IPS-NIHi11 (cell line): ENCODE measurements at regions not wholly inside any gene's neighbourhood (a gene's known extent, or its start where the extent isn't known, plus 50 kb on each side); places are given as distances from the start of the nearest gene placed in this dataset.

ENCODE experiments used
- DNase-seq: peaks from one replicate; pipeline ENCODE4 v3.0.0; 2012; ENCODE audit warnings: mixed read lengths, low spot score

DNA sequence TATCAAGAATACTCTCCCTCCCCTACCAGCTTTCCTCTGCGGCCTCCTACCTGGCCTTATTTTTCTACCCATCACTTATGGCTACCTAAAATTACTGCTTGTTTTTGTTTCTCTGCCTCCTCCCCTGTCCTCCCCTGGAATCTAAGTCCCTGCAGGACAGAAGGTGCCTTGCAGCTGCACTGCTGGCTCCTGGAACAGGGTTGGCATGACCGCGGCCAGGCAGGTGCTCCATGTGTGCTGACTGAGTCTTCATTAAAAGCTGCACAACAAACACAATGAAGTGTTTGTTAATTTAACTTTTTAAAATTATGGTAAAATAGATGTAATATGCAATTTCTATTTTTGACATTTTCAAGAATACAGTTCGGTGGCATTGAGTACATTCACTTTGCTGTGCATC, 171.9 kb upstream of the FHL2 start:
- DNase-seq, result no peak

DNA sequence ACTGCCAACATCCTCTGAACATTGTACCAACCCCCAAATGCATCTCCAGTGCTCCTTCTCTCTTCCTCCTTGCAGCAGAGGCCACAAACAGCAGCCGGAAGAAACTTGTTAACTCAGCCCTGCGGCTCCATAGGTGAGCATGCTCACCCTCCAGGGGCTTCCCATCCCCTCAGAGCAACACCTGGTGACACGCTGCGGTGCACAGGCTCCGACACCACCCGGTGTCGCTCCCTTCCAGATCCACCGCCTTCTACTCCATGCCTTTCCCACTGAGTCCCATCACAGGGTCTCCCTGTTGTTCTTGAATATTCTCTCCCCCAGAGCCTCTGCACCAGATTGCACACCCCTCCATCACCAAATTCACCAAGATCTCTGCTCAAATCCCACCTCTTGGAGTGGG, 171.5 kb upstream of the FHL2 start:
- DNase-seq, result no peak

DNA sequence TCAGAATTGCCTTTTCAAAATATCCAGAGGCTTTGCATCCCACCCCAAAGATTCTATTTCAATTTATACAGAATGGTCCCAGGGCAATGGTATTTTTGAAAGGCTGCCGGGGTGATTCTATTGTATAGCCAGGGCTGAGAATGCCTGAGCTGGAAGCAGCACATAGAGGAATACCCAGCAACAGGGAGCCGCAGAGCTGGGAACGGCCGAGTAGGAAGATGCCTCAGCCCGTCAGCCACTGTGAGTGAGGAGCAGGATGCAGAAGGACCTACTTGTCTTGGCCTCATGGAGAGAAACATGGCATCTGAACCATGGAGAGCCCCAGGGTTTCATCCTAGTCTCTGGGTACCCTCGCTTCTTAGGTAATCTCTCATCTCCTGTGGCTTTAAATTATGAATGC, 170.8 kb upstream of the FHL2 start:
- no peak for DNase-seq

DNA sequence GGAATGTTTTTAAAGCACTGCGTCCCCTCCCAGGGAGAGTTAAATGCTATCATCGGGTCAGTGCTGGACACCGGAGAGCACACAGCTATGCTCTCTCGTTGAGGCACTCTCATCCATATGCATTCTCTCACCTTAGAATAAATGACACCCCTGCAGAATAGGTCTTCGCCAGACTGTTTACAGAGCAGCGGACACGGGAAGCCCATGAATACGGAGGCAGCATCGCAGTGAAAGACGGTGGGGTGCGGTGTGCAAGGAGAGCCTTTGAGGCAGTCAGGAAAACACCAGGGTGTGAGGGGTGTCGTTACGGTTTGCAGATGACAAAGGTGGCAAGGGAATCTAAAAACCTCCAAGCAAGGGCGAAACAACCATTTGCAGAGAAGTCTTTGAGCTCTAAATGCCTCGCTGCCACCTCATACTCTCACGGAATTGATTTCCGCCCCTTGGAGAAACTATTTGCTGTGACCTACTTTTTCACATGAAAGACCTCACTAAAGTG, 169.2 kb upstream of the FHL2 start:
- DNase-seq, result no peak

DNA sequence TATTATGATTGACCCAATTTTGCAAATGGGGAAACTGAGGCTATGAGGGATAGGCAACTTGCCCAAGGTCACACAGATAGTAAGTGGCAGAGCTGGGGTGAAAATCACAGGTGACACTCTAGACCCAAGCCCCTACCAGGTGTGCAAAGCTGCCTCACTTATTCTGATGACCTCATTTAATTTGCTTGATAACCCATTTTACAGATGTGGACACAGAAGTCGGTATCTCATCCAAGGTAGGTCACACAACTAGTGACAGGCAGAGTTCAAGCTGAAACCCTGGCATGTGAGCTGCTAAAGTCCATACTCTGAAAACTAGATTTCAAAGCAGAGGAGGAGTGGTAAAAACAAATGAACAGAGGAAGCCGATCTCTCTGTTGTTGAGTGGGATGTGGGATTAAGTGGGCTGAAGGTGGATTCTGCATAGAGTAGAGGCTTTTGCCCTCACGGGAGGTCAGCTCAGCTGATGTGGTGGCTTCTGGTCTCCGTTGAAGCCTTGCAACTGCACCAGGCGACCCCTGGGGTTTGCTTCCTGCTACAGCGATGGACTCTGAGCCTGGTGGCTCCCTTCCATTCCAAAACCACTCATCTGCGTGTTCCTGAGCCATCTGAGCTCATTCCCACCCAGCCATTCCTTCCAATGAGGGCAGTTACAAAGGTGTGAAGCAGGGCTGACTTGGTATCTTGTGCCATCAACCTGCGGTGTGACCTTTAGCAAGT, 164.3 kb upstream of the FHL2 start:
- DNase-seq, result no peak

DNA sequence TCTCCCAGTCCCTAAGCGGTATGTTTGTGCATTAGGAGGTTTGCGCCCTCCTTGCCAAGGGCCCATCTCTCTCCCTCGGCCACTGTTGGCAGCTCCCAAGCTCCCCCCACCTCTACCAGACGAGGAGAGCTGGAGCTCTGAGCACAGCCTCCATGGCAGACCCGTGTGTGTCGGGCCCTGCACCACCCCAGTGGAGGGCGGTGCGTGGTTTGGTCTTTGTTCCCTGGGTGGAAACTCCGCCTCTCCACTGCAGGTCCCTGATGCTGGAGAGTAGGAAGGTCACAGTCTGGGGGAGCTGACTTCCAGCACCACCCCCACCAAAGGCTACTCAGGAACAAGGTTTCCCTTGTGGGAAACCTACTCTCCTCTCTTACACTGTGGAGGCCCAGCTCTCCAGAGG, 162.6 kb upstream of the FHL2 start:
- DNase-seq, result no peak

DNA sequence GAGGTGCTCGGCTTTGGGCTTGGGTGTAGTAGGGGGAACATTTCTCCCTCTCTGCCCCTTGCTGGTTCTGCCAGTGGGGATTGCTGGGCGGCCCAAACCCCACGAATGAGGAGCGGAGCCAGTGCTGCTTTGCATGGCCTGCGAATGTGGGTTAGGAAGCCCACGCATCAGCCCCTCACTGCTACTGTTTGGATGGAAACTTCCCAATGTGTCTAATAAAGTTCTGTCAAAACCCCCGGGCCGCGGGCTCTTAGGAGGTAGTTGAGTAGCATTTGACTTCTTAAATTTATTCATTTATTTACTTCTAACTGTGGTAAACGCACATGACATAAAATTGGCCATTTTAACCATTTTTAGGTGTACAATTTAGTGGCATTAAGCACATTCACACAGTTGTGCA, 161.3 kb upstream of the FHL2 start:
- DNase-seq, result no peak

DNA sequence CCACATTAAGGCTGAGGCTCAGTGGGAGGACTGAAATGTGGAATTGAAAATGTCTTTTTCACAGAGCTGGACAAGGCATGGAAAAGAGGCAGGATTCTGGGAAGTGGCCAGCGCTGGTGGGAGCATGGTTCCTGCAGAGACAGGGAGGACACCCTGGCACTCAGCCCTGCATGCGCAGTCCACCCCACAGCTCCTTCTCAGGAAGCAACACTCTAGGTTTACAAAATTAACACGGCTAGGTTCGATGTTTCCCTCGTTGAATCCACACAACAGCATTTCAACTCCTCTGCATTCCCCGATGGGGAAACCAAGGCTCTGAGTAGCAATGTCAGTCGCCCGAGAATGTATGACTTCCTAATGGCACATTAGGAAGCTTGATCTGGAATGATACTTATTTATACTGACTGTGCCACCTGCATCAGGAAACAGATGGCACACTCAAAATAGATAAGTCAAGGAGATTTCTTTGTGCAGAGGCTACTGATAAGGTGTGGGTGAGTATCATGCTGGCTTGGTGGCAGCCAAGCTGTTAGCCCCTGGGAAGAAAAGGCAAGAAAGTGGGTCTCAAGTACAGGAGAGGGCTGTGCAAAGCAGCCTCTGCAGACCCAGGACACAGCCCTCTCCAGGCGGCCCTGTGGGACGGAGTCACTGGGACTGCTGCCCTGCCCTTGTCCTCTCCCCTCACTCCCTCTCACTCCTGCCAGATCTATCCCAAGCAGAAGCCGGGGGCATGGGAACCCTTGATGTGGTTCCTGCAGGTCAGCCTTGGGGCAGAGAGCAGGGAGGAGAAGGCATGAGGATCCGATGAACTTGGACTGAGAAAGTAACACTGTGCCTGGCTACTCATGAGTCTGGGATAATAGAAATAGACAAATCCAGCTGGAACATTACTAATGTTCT, 158.4 kb upstream of the FHL2 start:
- DNase-seq, result no peak

DNA sequence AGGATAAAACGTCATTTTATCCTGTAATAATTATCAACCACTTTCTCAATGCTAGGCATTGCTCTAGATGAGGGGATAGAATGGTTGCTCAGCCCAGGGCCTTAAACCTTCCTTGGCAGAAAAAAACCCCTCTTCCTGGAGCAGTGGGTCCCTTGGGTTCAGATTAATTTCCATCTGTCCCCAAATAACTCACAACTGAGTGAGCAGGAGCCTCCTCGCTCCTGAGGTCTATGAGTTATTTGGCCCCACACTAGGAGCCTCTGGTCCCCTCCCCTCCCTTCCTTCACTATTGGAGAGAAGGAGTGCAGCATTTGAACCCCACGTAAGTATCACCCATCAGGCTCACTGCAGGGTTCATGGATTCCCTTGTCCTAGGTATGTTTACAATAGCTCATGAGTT, 157.5 kb upstream of the FHL2 start:
- no peak for DNase-seq

DNA sequence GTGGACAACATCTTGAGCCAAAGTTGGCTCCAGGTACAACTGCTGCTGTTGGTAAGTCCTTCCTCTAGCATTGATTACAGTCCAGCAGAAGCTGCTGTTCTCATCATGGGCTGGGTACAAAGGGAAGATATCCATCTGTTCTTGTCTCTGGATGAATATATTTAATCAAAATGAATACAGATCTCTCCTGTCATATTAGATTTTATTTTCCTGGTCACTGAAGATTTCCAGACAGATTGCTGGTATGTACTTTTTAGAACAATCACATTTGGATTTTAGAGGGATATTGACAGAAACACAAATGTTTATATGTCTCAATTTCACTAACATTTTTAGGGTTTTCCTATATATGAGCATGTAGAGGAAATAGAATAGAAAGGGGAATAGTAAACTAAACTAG, 155.4 kb upstream of the FHL2 start:
- no peak for DNase-seq

DNA sequence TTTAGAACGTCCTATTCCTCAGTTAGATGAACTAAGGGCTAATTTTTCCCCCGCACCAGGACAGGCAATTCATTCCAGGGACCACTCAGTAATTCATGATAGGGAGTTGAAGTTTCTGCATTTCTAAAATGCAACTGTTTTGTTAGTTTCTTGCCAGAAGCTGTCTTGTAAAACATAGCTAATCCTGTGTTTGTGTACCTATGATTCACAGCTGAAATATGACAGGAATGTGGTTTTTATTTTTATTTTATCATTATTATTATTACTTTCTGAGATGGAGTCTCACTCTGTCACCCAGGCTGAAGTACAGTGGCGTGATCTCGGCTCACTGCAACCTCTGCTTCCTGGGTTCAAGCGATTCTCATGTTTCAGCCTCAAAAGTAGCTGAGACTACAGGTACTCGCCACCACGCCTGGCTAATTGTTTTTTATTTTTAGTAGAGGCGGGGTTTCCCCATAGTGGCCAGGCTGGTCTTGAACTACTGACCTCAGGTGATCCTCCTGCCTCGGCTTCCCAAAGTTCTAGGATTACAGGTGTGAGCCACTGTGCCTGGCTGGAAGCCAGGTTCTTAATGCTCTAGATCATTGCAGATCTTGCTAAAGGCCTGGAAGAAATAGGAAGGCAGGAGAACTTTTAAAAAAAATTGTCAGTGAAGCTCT, 154.8 kb upstream of the FHL2 start:
- no peak for DNase-seq

DNA sequence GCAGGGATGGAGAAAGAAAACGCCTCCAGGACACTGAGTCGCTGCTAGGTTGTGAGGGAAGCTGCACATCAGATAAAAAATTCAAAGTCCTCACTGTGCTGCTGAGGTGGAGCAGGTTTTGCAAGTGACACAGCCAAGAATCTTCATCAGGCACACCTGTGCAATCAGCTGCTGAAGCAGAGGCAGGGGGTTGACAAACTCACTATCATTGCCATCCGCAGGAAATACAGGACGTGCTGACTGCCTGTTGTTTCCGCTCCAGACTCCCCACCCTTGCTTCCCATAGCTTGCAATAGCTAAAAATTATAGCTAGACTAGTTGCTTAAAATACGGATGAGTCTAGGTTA, 147.8 kb upstream of the FHL2 start:
- DNase-seq, result no peak

DNA sequence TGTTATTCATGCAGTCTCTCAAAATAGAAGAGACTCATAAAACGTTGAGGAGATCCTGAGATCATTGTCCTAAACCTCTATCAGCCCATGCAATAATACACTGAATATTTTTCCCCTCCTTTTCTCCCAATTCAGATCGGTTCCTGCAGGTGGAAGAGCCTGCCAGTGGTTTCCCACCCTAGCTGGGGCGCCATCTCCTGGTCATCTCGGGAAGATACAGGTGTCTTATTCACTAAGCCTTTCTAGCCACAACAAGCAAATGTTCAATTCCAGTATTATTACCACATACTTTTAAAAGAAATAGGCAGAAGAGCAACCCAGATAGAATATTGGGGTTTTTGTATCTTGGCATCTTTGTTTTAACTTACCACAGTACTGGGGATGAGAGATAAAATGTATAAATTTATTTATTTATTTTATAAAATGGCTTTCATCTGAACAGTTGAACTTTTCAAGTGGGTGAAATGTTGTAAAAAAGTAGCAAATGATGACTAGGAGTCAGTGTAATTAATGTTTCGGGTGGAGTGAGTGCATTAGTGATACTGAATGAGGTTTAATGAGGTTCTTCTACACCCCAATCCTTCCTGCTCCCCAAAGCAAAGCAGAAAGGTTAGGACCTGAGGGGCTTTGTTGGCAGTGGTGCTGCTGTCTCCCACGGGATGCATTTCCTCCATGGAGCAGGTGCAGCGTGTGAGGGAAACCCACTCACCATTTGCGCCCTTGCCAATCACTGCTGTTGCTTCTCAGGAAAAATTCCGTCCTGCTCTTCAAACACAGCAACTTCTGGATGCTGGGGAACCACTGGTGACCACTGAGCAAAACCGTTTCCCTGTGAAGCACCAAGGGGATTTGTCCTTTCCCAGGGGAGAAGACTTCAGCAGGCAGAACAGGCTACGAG, 147.1 kb upstream of the FHL2 start:
- peak; percentile 84 for DNase-seq

DNA sequence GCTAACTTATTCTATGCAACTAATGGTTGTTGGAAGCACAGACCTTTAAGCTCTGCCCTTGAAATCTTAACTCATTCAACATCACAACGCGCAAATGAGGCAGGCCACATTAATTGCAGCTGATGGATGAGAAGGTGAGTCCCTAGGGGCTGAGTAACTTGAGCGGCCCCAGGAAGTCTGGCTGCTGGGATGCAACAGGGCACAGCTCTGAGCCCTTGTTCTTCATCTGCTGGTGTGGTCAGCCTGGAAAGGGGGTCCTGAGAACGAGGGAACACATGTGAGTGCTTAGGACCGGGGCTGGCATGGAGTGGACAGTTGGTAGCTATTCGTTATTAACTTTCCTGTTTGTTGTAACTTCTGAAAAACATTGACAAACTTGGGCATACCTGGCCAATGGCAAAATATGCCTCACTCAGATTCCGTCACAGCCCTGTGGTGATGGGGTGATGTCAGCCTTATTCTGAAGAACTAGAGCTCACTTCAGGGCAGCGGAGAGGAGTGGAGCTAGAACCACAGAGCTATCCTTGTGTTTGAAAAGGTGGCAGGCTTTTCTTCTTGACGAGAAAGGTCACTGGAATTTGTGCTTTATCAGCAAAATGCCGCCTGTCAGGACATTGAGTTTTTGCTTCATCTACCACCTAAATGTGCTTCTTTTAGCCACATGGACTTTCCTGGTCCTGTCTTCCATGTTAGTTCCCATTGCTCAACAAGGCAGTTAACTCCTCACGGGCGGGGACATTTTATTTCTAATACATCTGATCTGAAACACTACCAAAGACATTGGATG, 145.9 kb upstream of the FHL2 start:
- DNase-seq, result no peak

DNA sequence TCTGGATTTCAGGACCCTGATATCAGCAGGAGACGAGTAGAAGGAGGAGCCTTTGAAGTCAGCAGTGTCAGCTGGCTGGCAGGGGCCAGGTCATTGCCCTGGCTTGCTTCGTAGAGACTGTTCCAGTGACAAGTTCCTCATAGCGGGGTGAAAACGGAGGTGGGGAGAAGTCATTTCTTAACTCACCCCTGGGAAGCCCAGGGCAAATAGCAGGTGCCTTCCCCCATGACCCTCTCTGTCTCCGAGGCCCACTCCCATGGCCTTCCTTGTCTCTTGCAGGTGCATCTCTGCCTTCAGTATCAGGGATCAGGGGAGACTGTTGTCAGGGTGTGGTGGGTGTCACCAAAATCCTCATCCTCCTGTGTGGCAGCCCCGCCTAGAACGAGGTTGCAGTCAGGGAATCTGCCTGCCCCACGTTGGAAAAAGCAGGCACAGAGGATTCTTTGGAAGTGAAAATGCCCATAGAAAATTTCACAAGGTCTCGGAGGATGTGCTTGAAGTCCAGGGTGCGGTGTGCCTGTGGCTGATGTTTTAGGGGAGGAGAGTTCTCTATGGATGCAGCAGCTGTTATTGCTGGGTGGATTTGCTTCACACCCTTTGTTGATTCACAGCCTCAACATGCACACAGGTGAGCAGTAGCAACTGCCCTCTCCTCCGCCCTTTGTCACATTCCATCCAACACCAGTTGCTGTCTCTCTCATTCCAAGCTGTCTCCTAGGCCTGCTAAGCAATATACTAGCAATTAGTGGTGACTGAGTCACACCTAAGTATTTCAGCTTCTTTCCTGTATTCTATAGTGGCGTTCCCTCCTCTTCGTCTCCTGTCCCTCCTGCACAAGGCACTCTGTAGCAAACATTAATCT, 142.6 kb upstream of the FHL2 start:
- no peak for DNase-seq

DNA sequence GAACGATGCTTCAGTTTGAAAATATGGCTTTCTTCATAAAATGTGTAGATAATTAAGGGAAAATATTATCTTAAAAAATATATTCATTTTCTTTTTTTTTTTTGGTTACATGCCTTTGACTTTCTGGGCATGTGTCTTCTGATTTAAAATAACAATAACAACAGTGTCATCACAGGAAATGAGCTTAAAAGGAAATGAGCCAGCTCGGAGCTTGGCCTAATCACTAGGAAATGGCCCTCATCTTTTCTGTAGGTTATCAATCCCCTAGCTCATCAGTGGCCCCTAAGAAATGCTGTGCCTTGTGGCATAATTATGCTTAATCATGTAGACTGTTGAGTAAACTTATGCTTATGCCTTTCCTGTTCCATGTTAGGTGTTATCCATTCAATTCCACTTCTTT, 141.8 kb upstream of the FHL2 start:
- no peak for DNase-seq

DNA sequence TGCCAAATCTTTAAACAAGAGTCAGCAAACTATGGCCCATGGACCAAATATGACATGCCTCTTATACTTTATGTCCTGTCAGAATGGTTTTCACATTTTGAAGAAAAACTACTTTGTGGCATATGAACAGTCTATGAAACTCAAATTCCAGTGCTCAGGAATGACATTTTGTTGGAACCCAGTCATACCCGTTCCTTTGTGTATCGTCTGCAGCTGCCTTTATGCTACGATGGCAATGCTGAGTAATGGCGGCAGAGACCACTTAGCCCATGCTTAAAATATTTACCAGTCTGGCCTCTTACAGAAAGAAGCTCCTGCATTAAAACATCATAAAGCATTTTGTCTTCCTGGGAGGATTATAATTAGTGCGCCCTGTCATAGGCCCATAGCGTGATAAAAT, 140.5 kb upstream of the FHL2 start:
- DNase-seq, result no peak

DNA sequence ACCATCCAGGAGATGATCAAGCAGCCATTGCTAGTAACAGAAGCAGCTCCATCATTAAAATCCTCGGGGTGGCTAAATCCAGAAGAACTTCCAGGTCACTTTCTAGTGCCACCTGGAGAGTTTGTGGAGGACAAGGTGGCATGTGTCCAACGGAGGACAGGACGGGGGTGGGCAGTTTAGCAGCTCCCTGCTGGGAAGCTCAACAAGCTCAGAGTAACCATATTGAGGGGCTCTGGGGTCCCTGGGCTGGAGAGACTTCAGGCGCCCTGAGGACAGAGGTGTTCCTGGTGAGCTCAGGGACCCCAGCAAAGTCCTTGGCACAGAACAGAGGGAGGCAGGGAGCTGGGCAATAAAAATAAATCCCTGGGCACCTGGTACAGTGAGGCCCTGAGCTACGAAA, 140.0 kb upstream of the FHL2 start:
- no peak for DNase-seq

DNA sequence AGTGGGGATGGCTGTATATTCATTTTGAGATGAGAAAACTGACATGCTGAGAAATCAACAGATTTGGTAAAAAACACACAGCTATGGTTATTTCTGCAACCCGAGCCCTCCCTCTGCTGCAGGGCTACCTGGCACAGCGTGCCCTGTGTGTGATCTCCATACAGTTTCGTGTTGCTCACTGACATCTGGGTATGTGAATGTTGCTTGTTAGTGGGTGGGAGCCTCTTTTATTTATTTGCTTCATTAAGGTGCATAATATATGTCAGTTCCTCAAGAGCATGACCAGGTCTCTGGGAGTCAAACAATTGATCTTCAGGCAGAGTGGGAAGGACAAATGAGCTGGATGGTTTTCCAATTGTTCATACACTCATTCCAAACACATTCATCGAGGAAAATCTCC, 139.1 kb upstream of the FHL2 start:
- DNase-seq, result no peak

DNA sequence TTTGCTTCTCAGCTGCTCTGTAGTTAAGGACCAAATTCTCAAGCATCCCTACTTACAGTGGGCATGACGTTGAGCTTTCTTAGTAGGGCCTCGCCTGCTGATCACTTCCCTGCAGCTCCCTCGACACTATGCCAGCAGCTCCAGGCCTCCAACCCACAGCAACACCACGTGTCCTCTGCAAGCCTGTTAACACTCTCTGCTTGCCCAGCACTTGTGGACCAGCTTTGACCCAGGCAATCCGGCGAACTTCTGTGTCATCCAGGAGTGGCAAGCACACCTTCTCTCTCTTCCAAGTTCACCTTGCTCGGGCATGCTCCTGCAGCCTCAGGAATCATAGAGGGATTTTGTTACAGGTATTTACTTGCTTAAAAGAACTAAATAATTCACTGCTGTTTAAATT, 138.6 kb upstream of the FHL2 start:
- DNase-seq, result no peak
